ENCODE measurements at regions not wholly inside any gene's neighbourhood (a gene's known extent, or its start where the extent isn't known, plus 50 kb on each side); places are given as distances from the start of the nearest gene placed in this dataset.

DNA sequence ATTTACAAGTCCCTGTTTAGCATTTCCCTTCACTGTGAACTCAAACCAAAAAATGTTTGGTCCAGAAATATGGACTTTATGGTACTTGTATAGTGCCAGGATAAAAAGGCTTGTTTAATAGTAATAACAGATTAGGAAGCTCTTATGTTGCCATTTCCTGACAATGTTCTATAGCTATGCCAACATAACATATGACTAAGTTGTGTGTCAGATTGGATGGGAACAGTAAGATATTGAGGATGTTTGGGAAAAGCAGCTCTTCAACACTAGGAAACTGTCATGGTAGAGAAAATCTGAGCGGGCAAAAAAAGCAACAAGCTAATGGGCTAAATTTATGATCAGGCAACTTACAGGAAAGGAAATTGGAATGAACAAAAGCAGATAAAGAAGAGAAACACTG lies 287.1 kb upstream of the ADGRL4 start:
- TF ChIP-seq, protein P1, sequence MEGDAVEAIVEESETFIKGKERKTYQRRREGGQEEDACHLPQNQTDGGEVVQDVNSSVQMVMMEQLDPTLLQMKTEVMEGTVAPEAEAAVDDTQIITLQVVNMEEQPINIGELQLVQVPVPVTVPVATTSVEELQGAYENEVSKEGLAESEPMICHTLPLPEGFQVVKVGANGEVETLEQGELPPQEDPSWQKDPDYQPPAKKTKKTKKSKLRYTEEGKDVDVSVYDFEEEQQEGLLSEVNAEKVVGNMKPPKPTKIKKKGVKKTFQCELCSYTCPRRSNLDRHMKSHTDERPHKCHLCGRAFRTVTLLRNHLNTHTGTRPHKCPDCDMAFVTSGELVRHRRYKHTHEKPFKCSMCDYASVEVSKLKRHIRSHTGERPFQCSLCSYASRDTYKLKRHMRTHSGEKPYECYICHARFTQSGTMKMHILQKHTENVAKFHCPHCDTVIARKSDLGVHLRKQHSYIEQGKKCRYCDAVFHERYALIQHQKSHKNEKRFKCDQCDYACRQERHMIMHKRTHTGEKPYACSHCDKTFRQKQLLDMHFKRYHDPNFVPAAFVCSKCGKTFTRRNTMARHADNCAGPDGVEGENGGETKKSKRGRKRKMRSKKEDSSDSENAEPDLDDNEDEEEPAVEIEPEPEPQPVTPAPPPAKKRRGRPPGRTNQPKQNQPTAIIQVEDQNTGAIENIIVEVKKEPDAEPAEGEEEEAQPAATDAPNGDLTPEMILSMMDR (IDR thresholded peaks at IDR 0.05) = no peak
- TF ChIP-seq POLR2A (IDR thresholded peaks at IDR 0.05) = no peak
